ENCODE measurements at regions not wholly inside any gene's neighbourhood (a gene's known extent, or its start where the extent isn't known, plus 50 kb on each side); places are given as distances from the start of the nearest gene placed in this dataset.

- no peak for TF ChIP-seq ETS1 (CRISPR knock-in tag; IDR thresholded peaks at IDR 0.05)
- no peak for TF ChIP-seq POLR2AphosphoS5 (IDR thresholded peaks at IDR 0.05; ENCODE audit: low read depth, low read length)
- no peak for TF ChIP-seq TBP (CRISPR knock-in tag; IDR thresholded peaks at IDR 0.05)
Observed at GRCh38 chr2:221153226-221153625, 418.9 kb downstream of the EPHA4 start (continued).

GRCh38 chr2:221154176-221154575 is 417.9 kb downstream of the EPHA4 start:
- in situ Hi-C loops (cut with HindIII; ENCODE audit: extremely low pct_ligation_motif_present, low pct_unique_long_range_greater_than_20kb) (no loop called here), intact Hi-C loops (cut with micrococcal nuclease; ENCODE audit: unreplicated experiment) (no loop called here)
- no peaks in the 10 kb centered on the region for H4K20me1 ChIP-seq (ENCODE audit: insufficient read depth, low read length)
- no peak overlapping the region for H3K27ac ChIP-seq (ENCODE audit: extremely low read length, insufficient read depth, low read length)
- no peak overlapping the region for H3K9ac ChIP-seq (ENCODE audit: insufficient read depth, low read depth, low read length)
- ChIA-PET POLR2A (no interaction called here), CTCF (ENCODE audit: low intra/inter-chr PET ratio, low total read pairs) (no interaction called here)
- H3K9me3 ChIP-seq (ENCODE audit: low read length) = no peaks in the 10 kb centered on the region
- H3K4me2 ChIP-seq (ENCODE audit: low read depth, low read length) = no peak overlapping the region
- H3K79me2 ChIP-seq (ENCODE audit: insufficient read depth, low read length) = no peaks in the 10 kb centered on the region
- no peak for ATAC-seq
- no peaks in the 10 kb centered on the region for H3K36me3 ChIP-seq (replicated peaks in 1 of 2; ENCODE audit: control insufficient read depth in 1 of 2, insufficient read depth in 2 of 2, low read length in 2 of 2)
- DNase-seq (ENCODE audit: low spot score) = no peak
- no peak overlapping the region for H2AFZ ChIP-seq (ENCODE audit: low read length)
- H3K4me1 ChIP-seq (ENCODE audit: insufficient read depth, low read length) = no peaks in the 10 kb centered on the region
- FAIRE-seq = no peak
- no peaks in the 10 kb centered on the region for H3K27me3 ChIP-seq (ENCODE audit: control insufficient read depth in 1 of 2, insufficient read depth in 2 of 2, low read length in 2 of 2)
- WGBS (ENCODE audit: low lambda C conversion rate) = under 1% methylated on average over 7 of the region's 7 CpGs
- H3K4me3 ChIP-seq (replicated peaks in 1 of 3; ENCODE audit: insufficient read depth in 1 of 3, low read depth in 2 of 3, low read length in 3 of 3) = no peak overlapping the region
- BruUV-seq (replicated peaks) = no TSS peak
- no peak for TF ChIP-seq ISL2 (CRISPR knock-in tag; IDR thresholded peaks at IDR 0.05)
- TF ChIP-seq CAMTA2 (CRISPR knock-in tag; IDR thresholded peaks at IDR 0.05; ENCODE audit: borderline replicate concordance) = no peak
- TF ChIP-seq AHDC1 (CRISPR knock-in tag; IDR thresholded peaks at IDR 0.05; ENCODE audit: borderline replicate concordance) = no peak
- TF ChIP-seq ZBTB25 (CRISPR knock-in tag; IDR thresholded peaks at IDR 0.05) = no peak
- no peak for TF ChIP-seq ZNF704 (CRISPR knock-in tag; IDR thresholded peaks at IDR 0.05; ENCODE audit: borderline replicate concordance)
